ENCODE measurements at regions not wholly inside any gene's neighbourhood (a gene's known extent, or its start where the extent isn't known, plus 50 kb on each side); places are given as distances from the start of the nearest gene placed in this dataset.
"Not testable (repeated sequence)": the region's sequence is repeated elsewhere in the genome, so short reads cannot be mapped to it uniquely, and the experiment has no call there.

DNA sequence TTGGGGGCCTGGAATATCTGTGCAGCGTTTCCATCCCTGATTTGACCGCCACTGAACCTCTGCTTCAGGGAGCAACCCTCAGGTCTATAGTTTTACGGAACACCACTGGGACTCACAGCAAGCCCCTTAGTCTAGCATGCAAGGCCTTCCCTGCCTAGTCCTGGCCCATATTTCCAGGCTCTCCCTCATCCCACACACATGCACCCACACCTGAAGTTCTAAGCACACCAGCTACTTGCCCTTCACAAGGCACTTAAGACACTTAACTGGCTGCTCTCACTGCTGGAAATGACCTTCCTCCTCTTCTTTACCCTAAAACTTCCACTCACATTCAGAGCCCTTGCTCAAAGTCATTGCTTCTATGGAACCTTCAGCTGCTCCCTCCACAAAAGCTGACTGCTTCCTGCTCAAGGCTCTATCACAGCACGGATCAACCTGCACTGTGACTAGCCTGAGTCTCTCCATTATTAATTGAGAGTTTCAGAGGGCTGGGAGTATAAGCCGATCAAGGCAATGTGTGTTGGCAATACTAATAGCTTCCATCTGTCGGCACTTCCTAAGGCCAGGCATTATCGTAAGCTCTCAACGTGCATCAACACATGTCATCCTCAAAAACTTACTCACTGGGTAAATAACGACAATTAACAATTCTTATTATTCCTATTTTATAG lies 84.3 kb downstream of the RRAGC start:
- TF ChIP-seq, protein P1, sequence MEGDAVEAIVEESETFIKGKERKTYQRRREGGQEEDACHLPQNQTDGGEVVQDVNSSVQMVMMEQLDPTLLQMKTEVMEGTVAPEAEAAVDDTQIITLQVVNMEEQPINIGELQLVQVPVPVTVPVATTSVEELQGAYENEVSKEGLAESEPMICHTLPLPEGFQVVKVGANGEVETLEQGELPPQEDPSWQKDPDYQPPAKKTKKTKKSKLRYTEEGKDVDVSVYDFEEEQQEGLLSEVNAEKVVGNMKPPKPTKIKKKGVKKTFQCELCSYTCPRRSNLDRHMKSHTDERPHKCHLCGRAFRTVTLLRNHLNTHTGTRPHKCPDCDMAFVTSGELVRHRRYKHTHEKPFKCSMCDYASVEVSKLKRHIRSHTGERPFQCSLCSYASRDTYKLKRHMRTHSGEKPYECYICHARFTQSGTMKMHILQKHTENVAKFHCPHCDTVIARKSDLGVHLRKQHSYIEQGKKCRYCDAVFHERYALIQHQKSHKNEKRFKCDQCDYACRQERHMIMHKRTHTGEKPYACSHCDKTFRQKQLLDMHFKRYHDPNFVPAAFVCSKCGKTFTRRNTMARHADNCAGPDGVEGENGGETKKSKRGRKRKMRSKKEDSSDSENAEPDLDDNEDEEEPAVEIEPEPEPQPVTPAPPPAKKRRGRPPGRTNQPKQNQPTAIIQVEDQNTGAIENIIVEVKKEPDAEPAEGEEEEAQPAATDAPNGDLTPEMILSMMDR (IDR thresholded peaks at IDR 0.05; ENCODE audit: control insufficient read depth, extremely low read depth, insufficient read depth), result no peak
- no peak for DNase-seq (ENCODE audit: low read depth)
- no peak overlapping the region for H3K4me3 ChIP-seq (ENCODE audit: low read depth, low read length)

DNA sequence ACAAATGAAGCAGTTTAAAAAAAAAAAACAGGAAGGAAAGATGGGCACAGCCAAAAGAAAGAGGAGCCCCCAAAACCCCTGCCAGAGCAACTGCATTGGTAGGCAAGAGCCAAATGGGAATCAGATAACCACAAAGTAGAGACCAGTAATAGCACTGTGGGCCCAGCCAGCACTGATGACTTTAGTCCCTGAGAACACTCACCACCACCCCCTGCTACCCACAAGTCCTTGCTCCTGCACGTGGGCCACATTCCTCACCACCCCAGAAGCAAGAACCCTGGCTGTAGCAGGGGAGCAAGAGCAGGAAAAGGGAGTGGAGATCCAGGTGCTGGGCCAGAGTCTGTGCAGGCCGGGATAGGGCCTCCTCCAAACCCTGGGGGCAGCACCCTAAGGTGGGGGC lies 86.1 kb downstream of the RRAGC start:
- no peak overlapping the region for H3K4me3 ChIP-seq (ENCODE audit: low read depth, low read length)
- TF ChIP-seq, protein P1 (IDR thresholded peaks at IDR 0.05; ENCODE audit: control insufficient read depth, extremely low read depth, insufficient read depth), result no peak
- DNase-seq (ENCODE audit: low read depth), result no peak

DNA sequence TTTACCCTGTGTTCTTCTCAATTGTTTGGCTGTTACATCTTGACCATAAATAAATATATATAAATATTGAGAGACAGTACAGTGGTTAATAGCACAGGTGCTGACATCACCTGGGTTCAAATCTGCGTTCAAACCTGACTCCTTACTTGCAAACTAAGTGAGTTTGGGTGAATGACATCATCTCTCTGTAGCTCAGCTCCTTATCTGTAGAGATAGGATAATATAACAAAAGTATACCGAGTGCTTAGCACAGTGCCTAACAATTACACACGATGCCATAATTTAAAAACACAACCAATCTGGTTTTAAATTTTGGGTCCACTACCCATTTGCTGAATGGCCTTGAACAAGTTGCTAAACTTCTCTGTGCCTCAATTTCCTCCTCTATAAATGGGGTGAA lies 86.6 kb downstream of the RRAGC start:
- DNase-seq (ENCODE audit: low read depth), result no peak
- TF ChIP-seq, protein P1 (IDR thresholded peaks at IDR 0.05; ENCODE audit: control insufficient read depth, extremely low read depth, insufficient read depth), result no peak
- no peak overlapping the region for H3K4me3 ChIP-seq (ENCODE audit: low read depth, low read length)

DNA sequence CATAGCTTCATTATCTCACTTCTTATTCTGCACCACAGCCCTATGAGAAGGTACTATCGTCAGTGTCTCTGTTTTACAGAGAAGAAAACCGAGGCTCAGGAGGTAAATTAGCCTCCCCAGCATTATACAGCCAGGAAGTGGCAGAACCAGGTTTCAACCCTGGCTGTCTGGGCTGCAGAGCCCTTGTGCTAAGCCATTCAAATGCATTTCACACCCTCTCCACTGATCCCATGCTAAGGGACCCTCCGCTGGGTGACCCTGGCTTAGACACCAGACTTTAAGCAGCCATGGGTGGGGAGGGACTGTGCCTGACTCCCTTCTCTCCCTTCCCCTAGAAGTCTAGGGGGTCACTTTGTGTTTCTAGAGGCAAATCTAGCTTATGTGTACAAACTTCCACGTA lies 87.5 kb downstream of the RRAGC start:
- TF ChIP-seq, protein P1 (IDR thresholded peaks at IDR 0.05; ENCODE audit: control insufficient read depth, extremely low read depth, insufficient read depth), result no peak
- no peak overlapping the region for H3K4me3 ChIP-seq (ENCODE audit: low read depth, low read length)
- no peak for DNase-seq (ENCODE audit: low read depth)

DNA sequence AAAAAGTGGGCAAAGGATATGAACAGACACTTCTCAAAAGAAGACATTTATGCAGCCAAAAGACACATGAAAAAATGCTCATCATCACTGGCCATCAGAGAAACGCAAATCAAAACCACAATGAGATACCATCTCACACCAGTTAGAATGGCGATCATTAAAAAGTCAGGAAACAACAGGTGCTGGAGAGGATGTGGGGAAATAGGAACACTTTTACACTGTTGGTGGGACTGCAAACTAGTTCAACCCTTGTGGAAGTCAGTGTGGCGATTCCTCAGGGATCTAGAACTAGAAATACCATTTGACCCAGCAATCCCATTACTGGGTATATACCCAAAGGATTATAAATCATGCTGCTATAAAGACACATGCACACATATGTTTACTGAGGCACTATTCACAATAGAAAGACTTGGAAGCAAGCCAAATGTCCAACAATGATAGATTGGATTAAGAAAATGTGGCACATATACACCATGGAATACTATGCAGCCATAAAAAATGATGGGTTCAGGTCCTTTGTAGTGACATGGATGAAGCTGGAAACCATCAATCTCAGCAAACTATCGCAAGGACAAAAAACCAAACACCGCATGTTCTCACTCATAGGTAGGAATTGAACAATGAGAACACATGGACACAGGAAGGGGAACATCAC lies 88.9 kb downstream of the RRAGC start:
- not testable (repeated sequence) for H3K4me3 ChIP-seq (ENCODE audit: low read depth, low read length); DNase-seq (ENCODE audit: low read depth)

DNA sequence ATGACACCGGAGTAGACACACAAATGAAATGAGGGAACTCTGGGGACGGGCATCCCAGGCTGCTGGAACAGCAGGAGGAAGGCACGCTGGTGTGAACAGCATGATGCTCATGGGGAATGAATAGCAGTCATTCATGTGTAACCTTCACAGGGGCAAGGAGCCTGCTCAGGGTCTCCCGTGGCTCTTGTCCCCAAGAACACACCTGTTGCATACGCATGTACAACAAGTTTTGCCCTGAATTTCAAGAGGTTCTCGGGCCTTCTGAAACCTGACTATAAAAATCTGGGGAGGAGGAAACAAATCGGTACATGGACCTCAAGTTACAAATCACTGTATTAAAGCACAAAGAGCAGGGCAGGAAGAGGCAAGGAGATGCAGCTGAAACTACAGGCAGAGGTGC lies 93.4 kb downstream of the RRAGC start:
- DNase-seq (ENCODE audit: low read depth), result no peak
- no peak overlapping the region for H3K4me3 ChIP-seq (ENCODE audit: low read depth, low read length)
- TF ChIP-seq, protein P1 (IDR thresholded peaks at IDR 0.05; ENCODE audit: control insufficient read depth, extremely low read depth, insufficient read depth), result no peak

DNA sequence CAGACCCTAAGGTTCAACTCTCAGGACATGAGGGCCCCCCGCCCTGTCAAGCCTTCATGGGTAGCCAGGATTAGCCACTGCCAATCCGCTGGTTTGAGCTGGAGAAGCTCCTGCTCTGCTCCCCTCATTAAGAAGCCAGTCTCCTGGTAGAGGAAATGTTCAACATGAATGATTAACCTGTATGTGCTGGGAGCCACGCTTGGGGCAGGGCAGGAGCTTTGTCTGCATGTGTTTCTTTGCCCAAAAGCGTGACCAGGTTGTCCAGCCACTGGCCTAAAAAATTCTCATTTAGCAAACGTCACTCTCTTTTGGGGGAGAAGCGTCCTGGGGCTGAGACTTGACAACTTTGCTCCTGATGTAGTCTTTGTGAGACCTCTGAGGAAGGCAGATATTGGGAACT lies 96.5 kb downstream of the RRAGC start:
- H3K4me3 ChIP-seq (ENCODE audit: low read depth, low read length), result no peak overlapping the region
- DNase-seq (ENCODE audit: low read depth), result no peak
- TF ChIP-seq, protein P1 (IDR thresholded peaks at IDR 0.05; ENCODE audit: control insufficient read depth, extremely low read depth, insufficient read depth), result no peak
